Lung microvascular endothelial cell (primary cell): ENCODE measurements at regions not wholly inside any gene's neighbourhood (a gene's known extent, or its start where the extent isn't known, plus 50 kb on each side); places are given as distances from the start of the nearest gene placed in this dataset.
"Not testable (repeated sequence)": the region's sequence is repeated elsewhere in the genome, so short reads cannot be mapped to it uniquely, and the experiment has no call there.

Source experiments
- DNase-seq, 2 donors: peaks; one replicate each; pipeline versions ENCODE4 v3.0.0 to v3.0.0-alpha.2; 2010; ENCODE audit warnings: low read depth in 2 of 2

DNA sequence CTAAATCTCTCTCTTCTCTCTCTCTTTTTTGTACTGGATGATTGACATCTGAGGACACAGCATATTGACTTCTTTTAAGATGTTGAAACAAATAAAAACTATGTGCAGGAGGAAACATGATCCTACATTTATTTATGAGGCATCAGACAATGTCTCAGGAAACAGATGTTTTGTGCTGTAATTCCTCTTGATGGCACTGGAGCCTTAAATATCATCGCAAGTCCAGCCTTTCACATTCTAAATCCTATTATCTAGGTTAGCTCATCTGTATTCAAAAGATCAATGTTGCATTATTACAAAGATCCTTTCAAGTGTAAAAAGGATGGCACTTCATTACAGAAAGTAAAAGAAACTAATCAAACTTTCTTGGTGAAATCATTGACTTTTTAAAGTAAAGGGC, 63.9 kb downstream of the MAT2B start:
- peak; percentile 61 to 68 for DNase-seq

DNA sequence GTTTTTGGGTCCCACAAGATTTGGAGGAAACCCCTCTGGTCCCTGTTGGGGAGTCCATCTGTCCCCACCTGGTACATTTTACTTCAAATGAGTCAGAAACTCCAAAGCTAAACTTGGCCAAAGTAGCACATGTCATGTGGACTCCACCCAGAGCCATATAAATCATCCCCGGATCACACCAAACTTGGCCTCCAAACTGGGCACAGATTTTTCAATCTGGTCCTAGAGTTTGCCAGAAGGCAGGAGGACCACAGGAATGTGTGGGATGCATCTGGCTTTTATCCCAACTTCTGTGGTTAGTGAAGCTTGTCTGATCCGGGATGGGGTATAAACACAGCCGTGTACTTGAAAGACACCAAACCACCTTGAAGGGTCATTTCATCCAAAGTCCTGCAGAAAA, 66.3 kb downstream of the MAT2B start:
- DNase-seq, result peak; percentile 20 to 51

DNA sequence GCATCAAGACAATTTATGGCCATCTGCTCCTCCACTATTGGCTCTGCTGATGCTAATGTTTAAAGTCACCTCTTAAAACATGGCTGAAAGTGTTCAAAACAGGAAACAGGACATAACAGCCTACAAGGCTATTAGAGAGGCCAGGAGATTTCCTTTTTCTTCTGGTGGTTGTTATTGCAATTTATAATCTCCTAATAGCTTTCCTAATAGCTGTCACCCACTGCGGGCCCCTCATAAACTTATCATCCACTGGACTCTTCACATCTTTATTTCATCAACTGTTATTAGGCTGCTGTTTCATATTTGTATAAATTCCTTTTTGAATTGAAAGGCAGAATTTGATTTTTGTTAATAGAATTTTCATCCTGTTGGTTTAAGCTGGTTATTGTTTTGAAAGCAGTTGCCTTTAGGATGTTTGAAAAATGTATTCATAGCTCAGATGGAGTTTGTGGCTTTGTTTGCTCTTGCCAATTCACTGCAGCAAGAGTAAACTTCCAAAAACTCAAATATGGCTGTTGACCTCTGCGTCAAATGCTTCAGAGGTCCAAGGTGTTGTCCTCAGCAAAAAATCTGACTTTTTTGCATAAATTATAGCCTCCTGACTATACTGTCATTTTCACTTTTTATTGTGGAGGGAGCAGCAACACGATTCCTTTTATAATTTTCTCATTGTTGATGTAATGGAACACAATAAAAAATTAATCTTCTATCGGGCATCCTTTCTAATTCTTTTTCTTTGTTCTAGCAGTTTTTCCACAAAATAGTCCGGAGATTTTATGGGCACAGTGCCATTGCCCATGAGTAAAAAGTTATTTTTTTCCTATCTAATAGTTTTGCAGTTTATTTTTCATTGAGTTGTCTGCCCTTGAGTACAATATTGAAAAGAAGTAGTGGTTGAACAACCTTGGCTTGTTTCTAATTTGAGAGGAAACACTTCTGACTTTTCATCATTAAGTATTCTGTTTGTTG, 69.3 kb downstream of the MAT2B start:
- peak in 1 of 2 donors; percentile 77 for DNase-seq

DNA sequence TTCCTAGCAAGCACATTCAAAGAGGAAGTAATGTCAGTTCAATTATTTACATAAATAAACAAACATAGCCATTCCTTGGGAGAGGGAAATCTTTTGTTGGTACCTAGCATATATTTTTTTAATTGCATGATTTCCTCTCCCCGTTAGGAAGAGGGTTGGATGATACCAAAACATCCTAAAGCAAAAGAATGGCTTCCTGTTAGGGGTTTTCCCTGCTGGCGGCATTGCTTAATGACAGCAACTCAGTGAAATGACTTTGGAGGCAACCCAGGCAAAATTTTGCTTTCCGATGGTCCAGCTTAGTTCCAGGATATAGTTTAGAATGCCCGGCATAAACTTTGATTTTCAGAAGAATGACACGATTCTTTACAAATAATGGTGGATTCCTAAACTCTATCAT, 73.2 kb downstream of the MAT2B start:
- peak in 1 of 2 donors; percentile 60 for DNase-seq

DNA sequence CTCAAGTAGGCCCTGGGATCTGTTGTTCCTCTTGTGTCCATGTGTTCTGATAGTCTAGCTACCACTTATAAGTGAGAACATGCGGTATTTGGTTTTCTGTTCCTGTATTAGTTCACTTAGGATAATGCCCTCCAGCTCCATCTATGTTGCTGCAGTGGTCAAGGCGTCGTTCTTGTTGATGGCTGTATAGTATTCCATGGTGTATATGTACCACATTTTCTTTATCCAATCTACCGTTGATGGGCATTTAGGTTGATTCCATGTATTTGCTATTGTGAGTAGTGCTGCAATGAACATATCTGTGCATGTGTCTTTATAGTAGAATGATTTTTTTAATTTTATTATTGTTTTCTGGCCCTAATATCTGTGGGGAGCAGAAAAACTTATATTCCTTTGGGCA, 74.3 kb downstream of the MAT2B start:
- no peak for DNase-seq

DNA sequence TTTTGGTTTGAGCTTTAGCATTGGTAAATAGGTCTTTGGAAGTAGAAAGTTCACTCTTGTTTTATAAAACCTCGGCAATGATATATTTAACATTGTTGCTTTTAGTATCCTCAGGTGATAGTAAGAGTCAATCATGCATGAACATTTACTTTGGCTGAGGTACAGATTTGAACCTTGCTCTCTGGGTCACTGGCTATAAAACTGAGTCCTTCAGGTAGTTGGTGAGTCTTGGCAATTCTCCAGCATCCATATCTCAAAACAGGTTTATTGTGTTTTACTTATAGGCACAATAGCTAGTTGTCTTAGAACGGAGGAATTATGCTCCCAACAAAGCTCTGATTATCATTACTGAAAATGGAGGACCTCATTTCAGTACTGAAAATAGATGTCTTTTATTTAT, 75.1 kb downstream of the MAT2B start:
- DNase-seq, result no peak

DNA sequence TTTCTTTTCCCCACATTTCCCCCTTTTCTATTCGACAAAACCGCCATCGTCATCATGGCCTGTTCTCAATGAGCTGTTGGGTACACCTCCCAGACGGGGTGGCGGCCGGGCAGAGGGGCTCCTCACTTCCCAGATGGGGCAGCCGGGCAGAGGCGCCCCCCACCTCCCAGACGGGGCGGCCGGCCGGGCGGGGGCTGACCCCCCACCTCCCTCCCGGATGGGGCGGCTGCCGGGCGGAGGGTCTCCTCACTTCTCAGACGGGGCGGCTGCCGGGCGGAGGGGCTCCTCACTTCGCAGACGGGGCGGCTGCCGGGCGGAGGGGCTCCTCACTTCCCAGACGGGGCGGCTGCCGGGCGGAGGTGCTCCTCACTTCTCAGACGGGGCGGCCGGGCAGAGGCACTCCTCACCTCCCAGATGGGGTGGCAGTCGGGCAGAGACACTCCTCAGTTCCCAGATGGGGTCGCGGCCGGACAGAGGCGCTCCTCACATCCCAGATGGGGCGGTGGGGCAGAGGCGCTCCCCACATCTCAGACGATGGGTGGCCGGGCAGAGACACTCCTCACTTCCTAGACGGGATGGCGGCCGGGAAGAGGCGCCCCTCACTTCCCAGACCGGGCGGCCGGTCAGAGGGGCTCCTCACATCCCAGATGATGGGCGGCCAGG, 78.2 kb downstream of the MAT2B start:
- not testable (repeated sequence) for DNase-seq

DNA sequence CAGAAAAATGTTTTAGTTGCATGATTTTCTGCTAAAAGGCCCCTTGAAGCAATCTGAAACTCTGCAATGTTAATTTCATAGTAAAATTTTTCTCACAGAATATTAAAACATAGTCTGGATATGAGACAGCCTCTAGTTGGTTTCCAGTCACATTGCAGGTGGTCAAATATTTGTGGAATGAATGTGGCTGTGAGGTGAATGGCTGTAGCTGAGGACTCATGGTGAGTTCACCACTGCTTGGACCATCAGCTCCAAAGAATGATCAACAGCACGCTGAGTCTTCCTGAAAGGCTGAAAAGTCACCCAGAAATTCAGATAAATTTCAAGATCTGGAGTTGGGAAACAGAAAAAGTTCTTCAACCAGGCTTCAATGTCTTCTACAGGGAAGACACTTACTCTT, 79.8 kb downstream of the MAT2B start:
- no peak for DNase-seq

DNA sequence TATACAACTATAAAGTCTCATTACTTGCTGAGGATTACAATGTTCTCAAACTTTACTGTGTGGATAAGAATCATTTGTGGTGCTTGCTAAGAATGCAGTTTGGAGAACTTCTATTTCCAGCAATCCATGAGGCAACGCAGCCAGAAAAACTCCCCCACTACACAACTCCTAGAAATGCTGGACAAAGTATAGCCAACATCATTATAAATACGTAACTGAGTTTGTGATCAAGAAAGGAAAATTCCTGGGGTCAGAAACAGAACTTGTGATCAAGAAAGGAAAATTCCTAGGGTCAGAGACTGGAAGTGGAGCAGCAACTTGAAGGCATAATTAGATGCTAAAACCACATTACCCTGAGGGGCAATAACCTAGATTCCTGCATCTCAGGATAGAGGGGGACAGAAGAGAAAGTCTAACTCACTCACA, 81.1 kb downstream of the MAT2B start:
- no peak for DNase-seq

DNA sequence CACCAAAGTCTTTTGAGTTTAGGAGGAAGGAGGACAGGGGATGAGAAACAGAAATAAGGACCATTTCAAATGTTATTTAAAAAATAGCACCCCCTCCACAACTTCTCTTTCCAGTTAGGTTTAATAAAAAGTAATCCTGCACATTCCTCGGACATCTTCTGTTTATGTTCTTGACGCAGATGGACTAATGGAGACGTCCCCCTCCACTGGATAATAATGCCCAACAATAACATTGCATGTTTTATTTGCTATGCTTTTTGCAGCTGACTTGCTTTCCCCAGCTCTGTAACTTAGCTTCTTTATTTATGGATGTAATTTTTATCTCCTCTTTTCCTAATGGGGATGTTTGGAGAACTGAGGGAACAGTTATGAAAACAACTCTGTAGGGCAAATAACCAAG, 89.5 kb downstream of the MAT2B start:
- DNase-seq, result no peak

DNA sequence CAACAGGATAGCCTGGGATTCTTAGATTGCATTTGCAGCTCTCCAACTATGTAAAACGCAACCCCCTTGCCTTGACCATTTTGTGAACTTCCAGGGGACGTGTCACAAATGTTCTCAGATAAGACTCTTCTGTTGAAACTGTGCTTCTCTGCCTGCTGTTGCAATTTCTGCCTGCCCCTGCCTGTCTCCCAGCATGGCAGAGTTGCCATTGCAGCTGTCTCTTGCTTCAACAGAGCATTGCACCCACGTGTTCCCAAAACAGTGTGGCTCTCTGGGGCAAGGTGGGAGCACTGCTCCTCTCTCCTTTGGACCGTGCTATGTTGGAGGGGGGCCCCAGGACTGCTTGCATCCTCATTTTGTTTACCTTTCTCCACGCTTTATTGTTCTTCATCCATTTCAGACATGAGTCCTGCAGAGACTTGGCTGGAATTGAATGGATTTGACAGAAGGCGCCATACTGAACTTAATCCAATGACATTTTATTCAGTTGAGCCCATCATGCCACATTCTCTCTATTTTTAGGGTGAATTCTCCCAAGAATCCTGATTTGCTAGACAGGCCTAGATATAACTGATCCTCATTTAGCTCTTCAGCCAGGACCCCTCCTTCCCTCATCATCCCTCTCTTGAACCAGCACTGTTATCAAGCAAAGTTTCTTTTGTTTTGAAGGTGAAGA, 90.7 kb downstream of the MAT2B start:
- no peak for DNase-seq

DNA sequence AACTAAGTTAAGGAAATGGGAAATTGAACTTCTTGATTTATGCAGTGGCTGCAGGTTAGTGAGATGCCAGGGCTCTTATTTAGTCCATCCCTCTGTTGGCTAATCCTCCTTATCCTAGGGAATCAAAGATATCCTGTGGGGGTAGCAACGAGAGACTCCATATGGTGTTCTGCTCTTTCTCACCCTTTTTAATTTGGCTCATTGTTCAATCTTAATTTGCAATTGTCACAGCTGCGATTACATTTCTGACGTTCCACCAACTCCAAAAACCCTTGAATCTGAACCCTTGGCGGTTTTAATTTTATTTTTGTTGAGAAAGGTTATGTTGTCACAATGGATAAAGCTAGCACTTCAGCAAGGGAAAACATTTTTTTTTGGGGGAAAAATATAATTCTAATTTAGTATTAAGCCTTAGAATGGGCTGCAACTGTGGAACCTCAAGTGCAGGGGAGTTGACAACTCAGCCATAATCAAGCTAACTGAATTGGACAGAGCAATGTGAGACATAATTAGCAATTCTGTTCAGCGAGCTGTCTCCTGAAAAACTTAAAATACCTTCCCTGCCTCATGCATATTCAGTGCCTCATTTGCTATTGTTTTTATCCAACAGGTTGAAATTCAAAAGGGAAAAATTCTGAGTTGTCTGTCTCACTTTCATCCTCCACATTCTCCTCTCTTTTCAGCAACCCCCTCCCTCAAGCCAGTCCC, 91.3 kb downstream of the MAT2B start:
- DNase-seq, result no peak

DNA sequence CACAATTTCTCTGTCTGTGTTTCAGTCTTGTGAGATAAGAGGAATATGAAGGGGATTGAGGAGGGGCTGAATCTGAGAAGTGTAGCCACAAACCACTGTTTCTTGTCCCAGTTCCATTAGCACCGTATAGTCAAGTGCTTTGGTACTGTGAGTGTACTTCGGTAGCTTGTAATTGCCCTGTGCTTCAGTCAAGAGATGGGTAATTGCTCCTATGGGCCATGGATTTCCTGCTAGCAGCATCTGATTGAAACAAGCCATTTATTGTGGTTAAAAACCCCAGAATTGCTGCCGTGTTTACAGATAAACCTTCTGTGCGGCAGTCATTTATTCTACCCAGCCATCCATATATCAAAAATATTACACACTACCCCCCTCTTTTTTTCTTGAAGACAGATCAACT, 98.6 kb downstream of the MAT2B start:
- no peak for DNase-seq

DNA sequence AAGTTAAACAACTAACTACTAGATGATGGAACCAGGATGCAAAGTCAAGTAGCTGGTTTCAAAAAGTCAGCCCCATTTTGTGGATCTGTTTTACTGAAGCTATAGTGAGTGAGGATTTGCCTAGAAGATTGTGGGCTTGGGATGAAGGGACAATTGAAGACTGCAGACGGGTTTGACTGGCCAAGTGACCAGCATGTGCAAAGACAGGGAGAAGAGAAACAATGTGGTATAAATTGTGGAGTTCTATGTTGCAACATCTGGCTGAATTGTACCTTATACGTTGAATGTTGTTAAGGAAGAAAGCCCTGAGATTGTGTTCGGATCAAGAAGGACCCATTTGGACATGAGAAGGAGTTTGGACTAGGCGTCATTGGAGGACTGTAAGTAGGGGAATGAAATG, 101.8 kb downstream of the MAT2B start:
- no peak for DNase-seq

DNA sequence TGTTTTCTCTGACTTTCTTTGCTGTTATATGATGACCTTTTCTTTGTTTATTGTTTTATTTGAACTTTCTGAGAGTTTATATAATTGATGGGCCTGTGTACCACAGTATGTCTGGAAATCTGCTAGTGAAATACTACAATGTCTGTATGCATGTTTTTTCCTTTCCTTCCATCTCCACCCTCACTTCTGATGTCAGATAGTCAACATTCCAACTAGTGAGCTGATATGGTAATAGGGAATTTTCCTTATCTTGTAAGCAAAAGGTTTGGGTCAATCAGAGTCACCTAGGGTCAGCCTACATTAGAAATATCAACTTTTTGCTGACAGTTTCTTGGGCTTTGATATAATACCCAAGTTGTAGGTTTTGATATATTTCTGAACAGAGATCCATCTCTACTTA, 103.2 kb downstream of the MAT2B start:
- no peak for DNase-seq

DNA sequence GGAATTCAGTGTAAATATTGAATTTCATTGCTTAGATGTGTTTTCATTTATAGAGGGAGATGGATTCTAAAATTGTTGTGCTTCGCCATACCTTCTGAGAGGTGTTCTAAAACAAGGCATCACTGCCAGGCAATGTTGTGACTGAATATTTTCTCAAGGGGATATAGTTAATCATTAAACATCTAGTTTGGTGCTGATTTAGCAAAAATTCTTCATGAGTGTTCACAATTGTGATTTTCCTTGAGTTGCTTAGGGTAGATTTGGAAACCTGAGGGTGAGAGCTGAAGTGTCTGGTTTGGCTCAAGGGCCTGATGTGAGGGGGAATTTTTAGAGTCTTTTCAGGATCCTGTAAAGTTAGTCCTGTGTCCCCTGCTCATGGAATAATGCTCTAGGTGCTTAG, 104.5 kb downstream of the MAT2B start:
- no peak for DNase-seq

DNA sequence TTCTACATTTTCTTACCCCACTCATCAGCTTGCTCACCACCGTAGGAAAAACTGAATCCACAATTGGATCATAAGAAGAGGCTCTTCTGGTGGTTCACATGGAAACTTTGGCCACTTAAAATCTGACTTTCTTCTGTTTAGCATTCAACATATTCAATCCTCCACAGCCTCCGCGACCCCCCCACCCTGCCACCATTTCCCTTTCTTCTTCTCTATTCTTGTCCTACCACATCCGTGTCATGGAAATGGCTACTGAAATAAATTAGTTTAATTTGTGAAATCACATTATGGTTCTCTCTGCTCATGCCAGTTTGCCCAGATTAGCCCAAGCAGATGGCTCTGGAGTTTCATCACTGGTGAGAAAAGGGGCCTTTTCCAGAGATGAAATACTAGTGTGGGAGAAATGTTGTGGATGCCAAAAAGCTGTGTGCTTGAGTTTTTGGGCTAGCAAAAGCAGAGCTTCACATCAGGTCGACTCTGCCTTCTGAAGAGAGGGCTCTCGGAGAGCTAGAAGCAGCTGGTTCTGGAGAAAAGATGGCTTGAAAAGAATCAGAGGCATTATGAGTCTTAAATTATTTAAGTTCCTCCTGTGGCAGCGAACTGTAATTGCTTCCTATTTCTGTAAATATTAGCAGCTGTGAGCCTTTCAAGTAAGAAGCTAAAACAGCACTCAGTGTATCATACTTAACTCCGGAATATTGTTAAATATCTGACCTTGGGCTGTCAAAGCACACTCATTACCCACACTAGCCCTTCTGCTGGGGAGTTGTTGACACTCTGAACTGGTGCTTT, 107.1 kb downstream of the MAT2B start:
- no peak for DNase-seq

DNA sequence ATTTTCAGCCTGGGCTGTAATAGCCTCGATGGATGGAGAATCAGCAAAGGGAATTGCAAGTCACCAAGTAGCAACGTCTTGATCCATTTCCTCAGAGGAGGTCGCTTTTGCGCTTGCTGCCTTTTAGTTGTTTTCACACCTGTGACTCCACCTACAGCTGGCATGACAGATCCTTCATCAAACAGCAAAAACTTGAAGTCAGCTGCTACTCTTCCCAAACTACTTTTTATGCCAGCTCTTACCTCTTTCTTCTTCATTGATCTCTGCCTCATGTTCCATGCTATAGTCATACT, 107.7 kb downstream of the MAT2B start:
- no peak for DNase-seq

DNA sequence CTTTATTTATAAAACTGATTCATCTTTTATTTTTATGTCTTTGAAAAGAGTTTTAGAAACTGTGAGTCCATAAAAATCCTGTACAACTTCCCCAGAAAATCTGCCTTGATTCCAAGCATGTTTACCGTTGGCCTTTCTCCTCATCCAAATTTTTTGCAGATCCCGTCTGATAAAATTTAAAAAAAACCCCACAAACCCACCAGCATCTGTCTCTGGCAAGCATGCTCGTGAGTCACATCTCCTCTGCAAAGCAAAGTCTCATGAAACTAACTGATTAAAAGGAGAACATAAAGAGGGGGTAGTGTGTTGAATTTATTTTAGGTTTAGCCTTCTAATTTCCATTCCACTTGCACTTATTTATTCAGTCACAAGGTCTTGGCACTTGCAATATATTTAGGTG, 109.4 kb downstream of the MAT2B start:
- DNase-seq, result no peak

DNA sequence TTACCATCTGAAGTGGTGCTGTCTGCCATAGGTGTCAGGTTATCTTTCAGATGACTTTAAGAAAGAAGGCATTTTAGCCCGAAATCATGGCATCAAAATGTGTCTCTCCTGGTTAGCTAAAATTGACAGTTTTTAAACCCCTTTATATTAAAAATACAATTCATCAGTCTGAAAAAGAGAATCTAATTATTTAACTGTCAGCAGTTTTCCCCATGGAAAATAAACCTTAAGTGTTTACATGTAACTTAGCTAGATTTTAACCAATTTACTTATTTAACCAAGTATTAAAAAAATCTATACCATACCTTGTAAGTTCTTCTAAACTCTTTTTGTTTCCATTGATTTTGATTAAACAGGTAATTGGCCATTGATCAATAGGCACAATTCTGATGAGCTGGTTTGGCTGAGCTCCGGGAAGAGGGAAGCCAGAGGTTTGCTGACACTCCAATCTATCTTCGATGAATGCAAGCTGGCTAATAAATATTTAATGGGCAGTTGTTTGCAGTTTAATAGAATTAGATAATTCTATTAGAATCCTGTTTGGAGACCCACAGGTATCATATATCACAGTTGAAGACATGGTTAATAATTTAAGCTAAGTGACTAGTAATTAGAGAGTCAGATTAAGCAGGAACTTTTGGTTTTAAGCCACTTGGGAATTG, 114.0 kb downstream of the MAT2B start:
- DNase-seq, result no peak

DNA sequence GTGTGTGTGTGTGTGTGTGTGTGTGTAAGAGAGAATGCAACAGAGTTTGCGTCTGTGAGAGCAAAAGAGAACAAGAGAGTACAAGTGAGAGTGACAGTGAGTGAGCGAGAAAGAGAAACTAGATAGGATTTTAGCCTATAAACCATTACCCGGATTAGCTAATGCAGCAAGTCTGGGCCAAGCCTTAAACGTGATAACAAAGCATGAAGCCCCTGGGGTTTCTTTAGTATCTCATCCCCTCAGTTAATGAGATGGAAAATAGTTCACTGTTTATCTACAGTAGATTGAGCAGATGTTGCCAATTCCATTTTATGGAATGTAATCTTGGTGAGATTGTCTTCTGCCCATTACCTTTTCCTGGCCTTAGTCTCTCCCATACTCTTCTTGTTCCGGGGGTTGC, 114.5 kb downstream of the MAT2B start:
- no peak for DNase-seq
